ENCODE measurements at regions not wholly inside any gene's neighbourhood (a gene's known extent, or its start where the extent isn't known, plus 50 kb on each side); places are given as distances from the start of the nearest gene placed in this dataset.

GRCh38 chr11:25667871-25668270, 664.1 kb upstream of the ANO3 start:
- TF ChIP-seq CTCF (IDR thresholded peaks at IDR 0.05), result no peak
- no peak for TF ChIP-seq MAX (IDR thresholded peaks at IDR 0.05)
- no peak for TF ChIP-seq POLR2A (IDR thresholded peaks at IDR 0.05; ENCODE audit: low read length)
- TF ChIP-seq JUN (IDR thresholded peaks at IDR 0.05), result no peak
- TF ChIP-seq RCOR1 (IDR thresholded peaks at IDR 0.05; ENCODE audit: low read depth, low read length), result no peak
- TF ChIP-seq HES2 (IDR thresholded peaks at IDR 0.05), result no peak
- TF ChIP-seq RAD21 (conservative IDR thresholded peaks at IDR 0.05 in 1 of 2, IDR thresholded peaks at IDR 0.05 in 1 of 2), result no peak
- TF ChIP-seq CHD2 (IDR thresholded peaks at IDR 0.05; ENCODE audit: low read length, partially characterized antibody), result no peak
- no peak for TF ChIP-seq HOXA7 (CRISPR knock-in tag; IDR thresholded peaks at IDR 0.05)

All from A549 (cell line).